ENCODE measurements at regions not wholly inside any gene's neighbourhood (a gene's known extent, or its start where the extent isn't known, plus 50 kb on each side); places are given as distances from the start of the nearest gene placed in this dataset.

GRCh38 chr2:16293398-16293797 lies 353.0 kb downstream of the MYCN start (continued):
- TF ChIP-seq CHD7 (IDR thresholded peaks at IDR 0.05; ENCODE audit: insufficient replicate concordance, low read length) (no peak), SP2 (IDR thresholded peaks at IDR 0.05; ENCODE audit: low read length) (no peak), SUZ12 (IDR thresholded peaks at IDR 0.05; ENCODE audit: low read length) (no peak), RXRA (IDR thresholded peaks at IDR 0.05; ENCODE audit: insufficient read depth, low read depth, low read length) (no peak)

Data from H1 (cell line).